K562 (cell line): ENCODE measurements at regions not wholly inside any gene's neighbourhood (a gene's known extent, or its start where the extent isn't known, plus 50 kb on each side); places are given as distances from the start of the nearest gene placed in this dataset.

ENCODE experiments used
- ATAC-seq: fragments of 200-7000 bp; cut with Tn5 transposase; 3 replicates; pipeline ENCODE4 v1.9.1; 2020; ENCODE audit warnings: moderate library complexity
- BruUV-seq: library from RNA; stranded (reverse); fragments of 400-500 nt; replicated peaks from 2 replicates; lab custom pipeline; 2021; lab: Mats Ljungman, UMichigan
- CTCF ChIA-PET: fragments of 300-600 bp; formaldehyde crosslinking; extraction: SDS; loops from one replicate; lab custom pipeline; 2021; ENCODE audit warnings: low intra/inter-chr PET ratio; lab: Yijun Ruan, JAX
- POLR2A ChIA-PET: fragments of 300-600, 350-650 bp; sonication (Branson Sonifier 250); formaldehyde crosslinking; extraction: SDS; loops from one replicate; lab custom pipeline; 2021; ENCODE audit warnings: antibody characterized with exemption, inconsistent platforms; lab: Yijun Ruan, JAX
- DNase-seq, 4 experiments: peaks; one replicate each; pipeline versions ENCODE4 v3.0.0 to v3.0.0-alpha.2; 2011 to 2018; ENCODE audit warnings: low spot score in 3 of 4, mixed read lengths in 3 of 4; ENCODE audit errors: extremely low read depth in 1 of 4
- FAIRE-seq: peaks from 2 replicates; lab custom pipeline; 2011; peaks lifted over from hg19 to GRCh38; lab: Jason Lieb, UNC
- H2AFZ ChIP-seq: 2 replicates; pipeline ENCODE4 v1.6.0; 2011; ENCODE audit warnings: low read depth, low read length, control low read depth, inconsistent platforms
- H3K27ac ChIP-seq: fragments of 200-600 bp; 3 replicates; pipeline ENCODE4 v1.8.0; 2011; ENCODE audit warnings: low read depth, mild to moderate bottlenecking, control low read depth, inconsistent platforms, low read length, moderate library complexity, mixed read lengths; ENCODE audit errors: extremely low read depth
- H3K27me3 ChIP-seq, 2 experiments: fragments of 300-600 bp in 1 of 2; 2 replicates in 1 of 2; 3 replicates in 1 of 2; pipeline versions ENCODE4 v1.6.0 to v1.8.0; 2011; ENCODE audit warnings: inconsistent platforms in 2 of 2, low read length in 2 of 2, mild to moderate bottlenecking in 1 of 2, mixed read lengths in 1 of 2, moderate library complexity in 1 of 2; ENCODE audit not compliant: control insufficient read depth in 2 of 2, insufficient read depth in 2 of 2
- H3K36me3 ChIP-seq: fragments of 300-600 bp; 3 replicates; pipeline ENCODE4 v1.8.0; 2011; ENCODE audit warnings: mild to moderate bottlenecking, low read length, inconsistent platforms; ENCODE audit not compliant: control insufficient read depth, insufficient read depth
- H3K4me1 ChIP-seq, 2 experiments: fragments of 200-600 bp in 1 of 2; replicated peaks in 1 of 2; 2 replicates in 1 of 2; 3 replicates in 1 of 2; pipeline versions ENCODE4 v1.5.1 to v1.8.0; 2011; ENCODE audit warnings: inconsistent platforms in 2 of 2, low read length in 2 of 2, mild to moderate bottlenecking in 1 of 2, mixed read lengths in 1 of 2, moderate library complexity in 1 of 2; ENCODE audit not compliant: control insufficient read depth in 2 of 2, insufficient read depth in 2 of 2
- H3K4me2 ChIP-seq: 2 replicates; pipeline ENCODE4 v1.6.1; 2011; ENCODE audit warnings: low read length, control low read depth, inconsistent platforms, mixed read lengths; ENCODE audit not compliant: insufficient read depth
- H3K4me3 ChIP-seq: fragments of 200-600 bp; sonication (generic), shearing (Covaris generic); 2 replicates; pipeline ENCODE4 v1.5.1; 2016; ENCODE audit warnings: control low read depth, inconsistent platforms
- H3K79me2 ChIP-seq: fragments of 200-600 bp; 3 replicates; pipeline ENCODE4 v1.8.0; 2011; ENCODE audit warnings: low read length, inconsistent platforms; ENCODE audit not compliant: control insufficient read depth, insufficient read depth
- H3K9ac ChIP-seq, 2 experiments: 2 replicates each; pipeline versions ENCODE4 v1.6.0 to v1.6.1; 2011; ENCODE audit warnings: low read depth in 2 of 2, low read length in 2 of 2, control low read depth in 1 of 2, inconsistent platforms in 1 of 2, mild to moderate bottlenecking in 1 of 2, mixed read lengths in 1 of 2; ENCODE audit not compliant: insufficient read depth in 1 of 2
- H3K9me1 ChIP-seq: one replicate; pipeline ENCODE4 v1.6.0; 2011; ENCODE audit warnings: inconsistent platforms, mild to moderate bottlenecking, low read length, moderate library complexity; ENCODE audit not compliant: control insufficient read depth, insufficient read depth
- H3K9me3 ChIP-seq: replicated peaks from 2 replicates; pipeline ENCODE4 v1.5.1; 2011; ENCODE audit warnings: low read depth, low read length, inconsistent platforms; ENCODE audit not compliant: control insufficient read depth, insufficient read depth
- H4K20me1 ChIP-seq: replicated peaks from 2 replicates; pipeline ENCODE4 v1.6.1; 2011; ENCODE audit warnings: low read length, inconsistent platforms, mixed read lengths; ENCODE audit not compliant: control insufficient read depth, insufficient read depth
- BDP1 ChIP-seq: IDR thresholded peaks from 3 replicates; pipeline ENCODE4 v1.6.1; 2011; ENCODE audit not compliant: insufficient read length, insufficient read depth
- CBX5 ChIP-seq: IDR thresholded peaks from 2 replicates; pipeline ENCODE4 v1.6.1; 2014; ENCODE audit warnings: low read depth, borderline replicate concordance
- DIDO1 ChIP-seq: fragments of 450-650 bp; IDR thresholded peaks from 2 replicates; pipeline ENCODE4 v1.6.1; 2016; ENCODE audit warnings: low read depth, missing biosample characterization, missing genetic modification characterization
- HCFC1 ChIP-seq: IDR thresholded peaks from 2 replicates; pipeline ENCODE4 v1.6.1; 2012; ENCODE audit warnings: low read depth, low read length, improper control_type of control experiment
- HDAC2 ChIP-seq: fragments of 450-650 bp; IDR thresholded peaks from 2 replicates; pipeline ENCODE4 v1.6.1; 2016; ENCODE audit warnings: mild to moderate bottlenecking
- HDAC8 ChIP-seq: fragments of 450-650 bp; IDR thresholded peaks from 2 replicates; pipeline ENCODE4 v1.6.1; 2016; ENCODE audit warnings: mild to moderate bottlenecking, missing genetic modification characterization, moderate library complexity, missing compliant biosample characterization
- KLF13 ChIP-seq: fragments of 450-650 bp; IDR thresholded peaks from 2 replicates; pipeline ENCODE4 v1.6.1; 2016; ENCODE audit warnings: missing genetic modification characterization, low read depth, mild to moderate bottlenecking, missing compliant biosample characterization, moderate library complexity, borderline replicate concordance
- SRSF7 ChIP-seq: fragments of 200-400 bp; formaldehyde crosslinking; optimal IDR thresholded peaks from 2 replicates; pipeline ENCODE3; 2017; ENCODE audit warnings: mild to moderate bottlenecking, low read depth, low read length
- ZNF589 ChIP-seq: fragments of 200-800 bp; sonication (Bioruptor generic); IDR thresholded peaks from 2 replicates; pipeline ENCODE4 v1.6.1; 2016; ENCODE audit warnings: low read depth, missing genetic modification characterization, missing compliant biosample characterization
- WGBS: fragments of 100-300 bp; shearing (Covaris generic); methylation state at CpG from one replicate; pipeline ENCODE4 v1.1.6; 2016; ENCODE audit warnings: low coverage, mixed read lengths; ENCODE audit not compliant: insufficient coverage; ENCODE audit errors: missing lambda C conversion rate; 5-methylcytosine and 5-hydroxymethylcytosine counted together
- in situ Hi-C: fragments of 300-500 bp; cut with MboI; formaldehyde crosslinking; loops from 4 replicates; pipeline ENCODE4 v1.15.0; 2018; ENCODE audit warnings: inconsistent platforms, mixed read lengths
- intact Hi-C: fragments of 100-400 bp; cut with micrococcal nuclease; formaldehyde crosslinking; loops from 2 replicates; pipeline ENCODE4 v1.14.2; 2022
- TF ChIP-seq, protein P1 (sequence below): fragments of 450-650 bp; formaldehyde crosslinking; IDR thresholded peaks from 2 replicates; pipeline ENCODE4 v1.4.0; 2022; ENCODE audit warnings: mild to moderate bottlenecking, moderate library complexity

DNA sequence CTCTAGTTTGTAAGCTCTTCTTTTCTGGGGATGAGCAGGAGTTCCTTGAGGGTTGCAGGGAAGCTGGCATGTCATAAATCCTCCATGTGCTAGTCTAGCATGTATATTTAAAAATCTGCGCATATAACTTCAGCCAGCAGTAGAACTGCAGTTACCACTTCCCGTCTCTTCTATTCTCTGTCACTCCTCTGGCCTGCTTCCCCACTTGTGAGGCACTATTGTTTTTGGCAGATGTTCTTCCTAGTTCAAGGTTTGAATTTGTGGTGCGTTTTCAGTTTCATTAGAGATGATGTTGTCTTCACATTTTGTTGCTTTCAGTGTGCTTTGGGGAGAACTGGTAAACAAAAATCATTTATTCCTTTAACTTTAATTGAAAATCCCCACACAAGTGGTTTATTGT is 169.1 kb upstream of the ZPLD1 start:
- no TSS peak for BruUV-seq
- CTCF ChIA-PET = no interaction called here
- Histone ChIP-seq H3K4me3 (no peak overlapping the region), H3K9me3 (no peaks in the 10 kb centered on the region), H3K4me1 (no peaks in the 10 kb centered on the region), H3K36me3 (no peaks in the 10 kb centered on the region), H3K4me2 (no peak overlapping the region), H3K79me2 (no peaks in the 10 kb centered on the region), H3K9me1 (no peaks in the 10 kb centered on the region), H2AFZ (no peak overlapping the region), H3K27me3 (no peaks in the 10 kb centered on the region), H3K9ac (no peak overlapping the region), H3K27ac (no peak overlapping the region), H4K20me1 (no peaks in the 10 kb centered on the region)
- FAIRE-seq = no peak
- WGBS = 0% methylated on average over 3 of the region's 3 CpGs
- POLR2A ChIA-PET = no interaction called here
- intact Hi-C loops (no loop called here), in situ Hi-C loops (no loop called here)
- ATAC-seq = no peak
- DNase-seq = no peak
- no peak for TF ChIP-seq CBX5
- TF ChIP-seq KLF13 (tag) = no peak
- TF ChIP-seq ZNF589 (CRISPR knock-in tag) = no peak
- no peak for TF ChIP-seq HDAC2
- TF ChIP-seq HDAC8 (tag) = no peak
- no peak for TF ChIP-seq DIDO1 (tag)
- TF ChIP-seq BDP1 = no peak
- TF ChIP-seq, protein P1, sequence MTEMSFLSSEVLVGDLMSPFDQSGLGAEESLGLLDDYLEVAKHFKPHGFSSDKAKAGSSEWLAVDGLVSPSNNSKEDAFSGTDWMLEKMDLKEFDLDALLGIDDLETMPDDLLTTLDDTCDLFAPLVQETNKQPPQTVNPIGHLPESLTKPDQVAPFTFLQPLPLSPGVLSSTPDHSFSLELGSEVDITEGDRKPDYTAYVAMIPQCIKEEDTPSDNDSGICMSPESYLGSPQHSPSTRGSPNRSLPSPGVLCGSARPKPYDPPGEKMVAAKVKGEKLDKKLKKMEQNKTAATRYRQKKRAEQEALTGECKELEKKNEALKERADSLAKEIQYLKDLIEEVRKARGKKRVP (CRISPR knock-in tag) = no peak
- TF ChIP-seq SRSF7 = no peak
- no peak for TF ChIP-seq HCFC1
